Osteoblast (primary cell): ENCODE measurements at regions not wholly inside any gene's neighbourhood (a gene's known extent, or its start where the extent isn't known, plus 50 kb on each side); places are given as distances from the start of the nearest gene placed in this dataset.

Experiments
- DNase-seq: peaks from one replicate; pipeline ENCODE4 v3.0.0; 2011; ENCODE audit warnings: low spot score, mixed read lengths; ENCODE audit not compliant: insufficient read length; ENCODE audit errors: missing footprints
- H2AFZ ChIP-seq: 2 replicates; pipeline ENCODE4 v1.6.0; 2011; ENCODE audit warnings: mild to moderate bottlenecking, low read length
- H3K27ac ChIP-seq: 2 replicates; pipeline ENCODE4 v1.5.1; 2011; ENCODE audit warnings: mild to moderate bottlenecking, low read depth, low read length, moderate library complexity
- H3K27me3 ChIP-seq: 2 replicates; pipeline ENCODE4 v1.6.0; 2012; ENCODE audit warnings: mild to moderate bottlenecking, control low read depth, inconsistent platforms, low read length, moderate library complexity; ENCODE audit not compliant: insufficient read depth
- H3K36me3 ChIP-seq: 2 replicates; pipeline ENCODE4 v1.5.1; 2011; ENCODE audit warnings: mild to moderate bottlenecking, low read length, control low read depth, moderate library complexity; ENCODE audit not compliant: insufficient read depth
- H3K4me1 ChIP-seq: 2 replicates; pipeline ENCODE4 v1.5.1; 2011; ENCODE audit warnings: mild to moderate bottlenecking, low read length, control low read depth, moderate library complexity; ENCODE audit not compliant: insufficient read depth
- H3K4me2 ChIP-seq: 2 replicates; pipeline ENCODE4 v1.6.0; 2011; ENCODE audit warnings: mild to moderate bottlenecking, low read length; ENCODE audit not compliant: insufficient read depth
- H3K4me3 ChIP-seq: fragments of 200-600 bp; sonication (generic); 3 replicates; pipeline ENCODE4 v1.5.1; 2012; ENCODE audit warnings: mild to moderate bottlenecking, low read length, inconsistent platforms; ENCODE audit not compliant: insufficient read depth
- H3K79me2 ChIP-seq: 2 replicates; pipeline ENCODE4 v1.6.0; 2012; ENCODE audit warnings: mild to moderate bottlenecking, low read length, control low read depth, inconsistent platforms; ENCODE audit not compliant: insufficient read depth
- H3K9me3 ChIP-seq: 2 replicates; pipeline ENCODE4 v1.5.1; 2011; ENCODE audit warnings: low read depth, low read length, control low read depth
- H4K20me1 ChIP-seq: 2 replicates; pipeline ENCODE4 v1.6.0; 2012; ENCODE audit warnings: mild to moderate bottlenecking, low read length, control low read depth; ENCODE audit not compliant: insufficient read depth
- TF ChIP-seq, protein P1 (sequence below): IDR thresholded peaks from 2 replicates; pipeline ENCODE4 v1.5.1; 2011; ENCODE audit warnings: mild to moderate bottlenecking, low read depth, low read length, moderate library complexity; ENCODE audit errors: extremely low read depth

DNA sequence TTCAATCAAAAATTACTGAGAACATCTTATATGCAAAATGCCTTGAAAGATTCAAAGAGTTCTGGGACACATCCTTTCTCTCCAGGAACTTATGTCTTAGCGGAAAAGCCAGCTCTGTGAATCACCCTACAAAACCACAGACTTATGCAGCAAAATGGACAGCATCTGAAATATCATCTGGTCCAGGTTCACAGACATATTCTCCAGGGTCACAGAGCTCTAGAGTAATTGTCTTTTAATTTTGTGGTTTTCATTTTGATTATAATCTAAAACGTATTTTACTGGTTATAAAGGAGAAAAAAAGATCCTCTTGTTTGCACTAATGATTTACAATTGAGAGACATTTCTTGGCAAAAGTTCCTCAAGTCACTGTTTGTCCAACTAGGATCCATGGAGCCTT, 246.2 kb downstream of the MSRB3 start:
- Histone ChIP-seq H3K79me2 (no peaks in the 10 kb centered on the region), H3K4me3 (no peak overlapping the region), H3K27me3 (no peaks in the 10 kb centered on the region), H3K4me2 (peak overlapping the region; percentile 9), H3K36me3 (no peaks in the 10 kb centered on the region), H4K20me1 (no peaks in the 10 kb centered on the region), H2AFZ (no peak overlapping the region), H3K9me3 (no peaks in the 10 kb centered on the region), H3K27ac (peak overlapping the region; percentile 97), H3K4me1 (peaks cover 41% of the 10 kb centered on the region)
- peak; percentile 57 for DNase-seq
- TF ChIP-seq, protein P1, sequence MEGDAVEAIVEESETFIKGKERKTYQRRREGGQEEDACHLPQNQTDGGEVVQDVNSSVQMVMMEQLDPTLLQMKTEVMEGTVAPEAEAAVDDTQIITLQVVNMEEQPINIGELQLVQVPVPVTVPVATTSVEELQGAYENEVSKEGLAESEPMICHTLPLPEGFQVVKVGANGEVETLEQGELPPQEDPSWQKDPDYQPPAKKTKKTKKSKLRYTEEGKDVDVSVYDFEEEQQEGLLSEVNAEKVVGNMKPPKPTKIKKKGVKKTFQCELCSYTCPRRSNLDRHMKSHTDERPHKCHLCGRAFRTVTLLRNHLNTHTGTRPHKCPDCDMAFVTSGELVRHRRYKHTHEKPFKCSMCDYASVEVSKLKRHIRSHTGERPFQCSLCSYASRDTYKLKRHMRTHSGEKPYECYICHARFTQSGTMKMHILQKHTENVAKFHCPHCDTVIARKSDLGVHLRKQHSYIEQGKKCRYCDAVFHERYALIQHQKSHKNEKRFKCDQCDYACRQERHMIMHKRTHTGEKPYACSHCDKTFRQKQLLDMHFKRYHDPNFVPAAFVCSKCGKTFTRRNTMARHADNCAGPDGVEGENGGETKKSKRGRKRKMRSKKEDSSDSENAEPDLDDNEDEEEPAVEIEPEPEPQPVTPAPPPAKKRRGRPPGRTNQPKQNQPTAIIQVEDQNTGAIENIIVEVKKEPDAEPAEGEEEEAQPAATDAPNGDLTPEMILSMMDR, result no peak

DNA sequence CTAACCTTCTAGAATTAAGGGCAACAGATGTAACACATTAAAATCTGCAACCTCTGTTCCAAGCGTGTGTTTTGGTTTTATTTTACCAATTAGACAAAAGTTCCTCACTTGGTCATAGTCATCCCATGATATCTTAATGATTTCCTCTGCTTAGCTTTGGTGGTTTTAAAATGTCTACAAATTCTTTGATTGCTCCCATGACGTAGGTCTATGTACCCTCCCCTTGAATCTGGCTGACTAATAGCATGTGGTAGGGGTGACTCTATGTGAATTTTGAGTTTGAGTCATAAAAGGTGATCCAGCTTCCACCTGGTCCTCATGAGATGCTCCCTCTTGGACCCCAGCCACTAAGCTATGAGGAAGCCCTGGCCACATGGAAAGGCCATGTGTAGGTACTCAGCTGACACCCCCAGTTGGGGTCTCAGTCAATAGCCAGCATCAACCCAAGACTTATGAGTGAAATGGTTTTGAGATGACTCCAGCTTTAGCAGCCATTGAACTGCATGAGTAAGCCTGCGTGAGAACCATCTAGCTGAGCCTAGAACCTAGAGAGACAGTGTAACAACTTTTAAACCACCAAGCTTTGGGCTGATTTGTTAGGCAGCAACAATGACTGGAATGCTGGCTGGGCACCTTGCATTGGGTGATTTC, 247.1 kb downstream of the MSRB3 start:
- Histone ChIP-seq H3K36me3 (no peaks in the 10 kb centered on the region), H4K20me1 (no peaks in the 10 kb centered on the region), H3K79me2 (no peaks in the 10 kb centered on the region), H3K4me3 (no peak overlapping the region), H3K9me3 (no peaks in the 10 kb centered on the region), H2AFZ (no peak overlapping the region), H3K4me2 (peak overlapping the region; percentile 9), H3K27ac (peak overlapping the region; percentile 97), H3K4me1 (peaks cover 41% of the 10 kb centered on the region), H3K27me3 (no peaks in the 10 kb centered on the region)
- DNase-seq, result peak; percentile 68
- TF ChIP-seq, protein P1, result no peak

DNA sequence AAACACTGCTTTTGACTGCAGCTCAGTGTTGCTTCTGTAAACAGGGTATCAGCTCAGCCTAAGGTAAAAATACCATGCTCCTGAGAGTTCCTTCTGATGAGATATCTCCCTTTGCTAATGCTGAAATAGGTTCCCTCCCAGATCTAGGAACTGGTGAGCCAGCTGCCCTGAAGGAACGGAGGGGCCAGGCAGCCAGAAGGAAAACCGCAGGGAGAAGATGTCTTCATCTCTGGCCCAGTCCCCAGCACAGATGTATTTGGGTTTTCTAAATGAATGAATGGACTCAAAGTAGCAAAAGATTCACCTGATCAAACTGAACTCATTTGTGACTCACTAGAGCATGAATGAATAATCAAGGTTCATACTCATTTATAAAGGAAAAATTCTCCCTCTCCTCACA, 247.8 kb downstream of the MSRB3 start:
- no peaks in the 10 kb centered on the region for H3K27me3 ChIP-seq
- peak overlapping the region; percentile 97 for H3K27ac ChIP-seq
- H2AFZ ChIP-seq, result no peak overlapping the region
- DNase-seq, result no peak
- H3K4me1 ChIP-seq, result peaks cover 39% of the 10 kb centered on the region
- H3K9me3 ChIP-seq, result no peaks in the 10 kb centered on the region
- H3K4me3 ChIP-seq, result no peak overlapping the region
- H3K79me2 ChIP-seq, result no peaks in the 10 kb centered on the region
- no peaks in the 10 kb centered on the region for H3K36me3 ChIP-seq
- H4K20me1 ChIP-seq, result no peaks in the 10 kb centered on the region
- TF ChIP-seq, protein P1, result no peak
- H3K4me2 ChIP-seq, result peak overlapping the region; percentile 8

DNA sequence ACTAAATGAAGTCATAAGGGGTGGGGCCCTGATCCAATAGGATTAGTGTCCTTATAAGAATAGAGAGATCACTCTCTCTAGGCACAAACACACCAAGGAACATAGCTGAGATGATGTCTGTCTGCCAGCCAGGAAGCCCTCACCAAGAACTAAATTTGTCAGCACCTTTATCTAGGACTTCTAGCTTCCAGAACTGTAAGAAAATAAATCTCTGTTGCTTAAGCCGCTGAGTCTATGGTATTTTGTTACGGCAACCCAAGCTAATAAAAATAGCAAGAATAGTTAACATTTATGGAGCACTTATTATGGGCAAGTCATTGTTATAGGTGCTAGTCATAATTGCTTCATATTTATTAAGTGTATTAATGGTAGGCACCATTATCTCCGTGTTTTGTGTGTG, 249.6 kb downstream of the MSRB3 start:
- Histone ChIP-seq H3K79me2 (no peaks in the 10 kb centered on the region), H4K20me1 (no peaks in the 10 kb centered on the region), H3K4me1 (peaks cover 55% of the 10 kb centered on the region), H3K36me3 (no peaks in the 10 kb centered on the region), H3K4me3 (no peak overlapping the region), H3K4me2 (no peak overlapping the region), H3K27me3 (no peaks in the 10 kb centered on the region), H3K27ac (no peak overlapping the region), H2AFZ (no peak overlapping the region), H3K9me3 (no peaks in the 10 kb centered on the region)
- TF ChIP-seq, protein P1, result no peak
- no peak for DNase-seq
